Progenitor cell of endocrine pancreas (in vitro differentiated cells): ENCODE measurements at regions not wholly inside any gene's neighbourhood (a gene's known extent, or its start where the extent isn't known, plus 50 kb on each side); places are given as distances from the start of the nearest gene placed in this dataset.
A peak's percentile ranks its signal among the peaks of the same experiment; 100 is the strongest.

Experiments used
- DNase-seq: peaks from one replicate; pipeline ENCODE4 v3.0.0; 2021; ENCODE audit warnings: low spot score; ENCODE audit not compliant: unreplicated experiment
- H3K27ac Mint-ChIP-seq: 2 replicates; pipeline ENCODE4 v1.8.0; 2021; ENCODE audit warnings: mild to moderate bottlenecking, moderate library complexity, mixed read lengths
- H3K27me3 Mint-ChIP-seq: 2 replicates; pipeline ENCODE4 v1.8.0; 2021; ENCODE audit warnings: mixed read lengths
- H3K36me3 Mint-ChIP-seq: 2 replicates; pipeline ENCODE4 v1.8.0; 2022; ENCODE audit warnings: mixed read lengths; ENCODE audit not compliant: insufficient read depth
- H3K4me1 Mint-ChIP-seq: 2 replicates; pipeline ENCODE4 v1.8.0; 2021; ENCODE audit warnings: low read depth, mixed read lengths
- H3K4me3 Mint-ChIP-seq: 2 replicates; pipeline ENCODE4 v1.8.0; 2021; ENCODE audit warnings: low read depth, mild to moderate bottlenecking, moderate library complexity, mixed read lengths
- H3K9me3 Mint-ChIP-seq: 2 replicates; pipeline ENCODE4 v1.8.0; 2021; ENCODE audit warnings: low read depth, mixed read lengths
- TF ChIP-seq, protein P1 (sequence below): fragments of 200-600 bp; sonication (generic); IDR thresholded peaks from one replicate; pipeline ENCODE4 v1.5.0; 2021; ENCODE audit warnings: antibody characterized with exemption, mild to moderate bottlenecking; ENCODE audit not compliant: unreplicated experiment

DNA sequence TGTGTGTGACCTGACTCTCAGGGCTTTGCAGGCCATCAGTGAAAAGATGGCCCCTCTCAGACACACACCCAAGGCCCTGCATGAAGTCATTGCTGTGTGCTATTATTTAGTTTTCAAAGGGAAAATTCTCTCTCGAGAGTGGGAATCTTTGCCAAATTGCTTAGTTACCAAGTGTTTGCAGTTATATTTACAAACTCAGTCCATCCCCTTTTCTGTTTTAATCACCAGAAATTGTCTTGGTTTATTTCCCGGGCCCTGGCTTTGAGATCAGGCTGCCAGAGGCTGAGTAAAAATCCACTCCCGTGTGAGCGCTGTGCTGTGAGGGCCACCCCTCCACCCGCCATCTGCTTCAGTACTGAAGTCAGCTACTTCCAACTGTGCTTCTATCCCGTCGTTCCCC is 163.1 kb downstream of the SOD2 start:
- DNase-seq = no peak
- H3K9me3 Mint-ChIP-seq = no peaks in the 10 kb centered on the region
- TF ChIP-seq, protein P1, sequence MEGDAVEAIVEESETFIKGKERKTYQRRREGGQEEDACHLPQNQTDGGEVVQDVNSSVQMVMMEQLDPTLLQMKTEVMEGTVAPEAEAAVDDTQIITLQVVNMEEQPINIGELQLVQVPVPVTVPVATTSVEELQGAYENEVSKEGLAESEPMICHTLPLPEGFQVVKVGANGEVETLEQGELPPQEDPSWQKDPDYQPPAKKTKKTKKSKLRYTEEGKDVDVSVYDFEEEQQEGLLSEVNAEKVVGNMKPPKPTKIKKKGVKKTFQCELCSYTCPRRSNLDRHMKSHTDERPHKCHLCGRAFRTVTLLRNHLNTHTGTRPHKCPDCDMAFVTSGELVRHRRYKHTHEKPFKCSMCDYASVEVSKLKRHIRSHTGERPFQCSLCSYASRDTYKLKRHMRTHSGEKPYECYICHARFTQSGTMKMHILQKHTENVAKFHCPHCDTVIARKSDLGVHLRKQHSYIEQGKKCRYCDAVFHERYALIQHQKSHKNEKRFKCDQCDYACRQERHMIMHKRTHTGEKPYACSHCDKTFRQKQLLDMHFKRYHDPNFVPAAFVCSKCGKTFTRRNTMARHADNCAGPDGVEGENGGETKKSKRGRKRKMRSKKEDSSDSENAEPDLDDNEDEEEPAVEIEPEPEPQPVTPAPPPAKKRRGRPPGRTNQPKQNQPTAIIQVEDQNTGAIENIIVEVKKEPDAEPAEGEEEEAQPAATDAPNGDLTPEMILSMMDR = no peak
- H3K4me3 Mint-ChIP-seq = no peak overlapping the region
- H3K36me3 Mint-ChIP-seq = no peaks in the 10 kb centered on the region
- peaks cover 8% of the 10 kb centered on the region for H3K4me1 Mint-ChIP-seq
- H3K27ac Mint-ChIP-seq = no peak overlapping the region
- H3K27me3 Mint-ChIP-seq = peaks cover 9% of the 10 kb centered on the region

- no peak overlapping the region for H3K4me3 Mint-ChIP-seq
- no peak overlapping the region for H3K27ac Mint-ChIP-seq
- TF ChIP-seq, protein P1 = no peak
- no peak for DNase-seq
- peaks cover 9% of the 10 kb centered on the region for H3K27me3 Mint-ChIP-seq
- H3K36me3 Mint-ChIP-seq = no peaks in the 10 kb centered on the region
- H3K4me1 Mint-ChIP-seq = peaks cover 8% of the 10 kb centered on the region
- H3K9me3 Mint-ChIP-seq = no peaks in the 10 kb centered on the region
These were observed 165.7 kb downstream of the SOD2 start for GRCh38 chr6:159527351-159527750.

DNA sequence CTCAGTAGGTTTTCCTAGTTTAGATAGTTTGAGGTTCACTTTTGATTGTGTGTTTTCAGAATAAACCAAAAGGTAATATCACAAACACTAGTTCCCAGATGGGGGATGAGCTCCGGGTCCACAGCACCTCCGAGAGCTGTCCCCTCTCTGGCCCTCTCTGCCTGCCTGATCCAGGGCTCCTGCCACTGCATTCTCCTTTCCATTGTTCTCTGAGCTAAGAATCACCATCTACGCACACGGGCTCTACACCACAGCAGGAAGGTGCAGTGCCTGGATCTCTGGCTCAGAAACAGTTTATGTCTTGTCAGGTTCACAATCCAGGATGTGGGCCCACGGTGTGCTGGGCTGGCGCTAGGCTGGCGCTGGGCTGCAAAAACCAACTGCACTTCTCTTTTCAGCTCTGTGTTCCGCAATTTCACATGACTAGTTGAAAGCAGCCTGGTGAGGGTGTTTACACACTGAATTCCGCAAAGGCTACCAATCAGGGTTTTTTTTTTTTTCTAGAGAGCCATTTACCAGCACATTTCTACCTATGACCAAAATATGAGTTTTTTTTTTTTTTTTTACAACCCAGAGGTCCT is 167.5 kb downstream of the SOD2 start:
- Mint-ChIP-seq H3K36me3 (no peaks in the 10 kb centered on the region), H3K27ac (no peak overlapping the region), H3K9me3 (no peaks in the 10 kb centered on the region), H3K4me1 (peaks cover 8% of the 10 kb centered on the region), H3K27me3 (peaks cover 9% of the 10 kb centered on the region), H3K4me3 (peak overlapping the region; percentile 26)
- no peak for DNase-seq
- TF ChIP-seq, protein P1 = no peak

- Mint-ChIP-seq H3K4me1 (peaks cover 8% of the 10 kb centered on the region), H3K9me3 (peaks cover 4% of the 10 kb centered on the region), H3K27ac (no peak overlapping the region), H3K27me3 (peaks cover 15% of the 10 kb centered on the region), H3K4me3 (no peak overlapping the region), H3K36me3 (no peaks in the 10 kb centered on the region)
- no peak for DNase-seq
- TF ChIP-seq, protein P1 = no peak
These were observed 170.0 kb downstream of the SOD2 start for GRCh38 chr6:159522877-159523547.

- TF ChIP-seq, protein P1 = no peak
- Mint-ChIP-seq H3K4me1 (peaks cover 8% of the 10 kb centered on the region), H3K36me3 (no peaks in the 10 kb centered on the region), H3K27me3 (peaks cover 20% of the 10 kb centered on the region), H3K9me3 (peaks cover 6% of the 10 kb centered on the region), H3K4me3 (no peak overlapping the region), H3K27ac (no peak overlapping the region)
- DNase-seq = no peak
These were observed 171.1 kb downstream of the SOD2 start for GRCh38 chr6:159521962-159522361.
